Neural crest cell (in vitro differentiated cells): ENCODE measurements at regions not wholly inside any gene's neighbourhood (a gene's known extent, or its start where the extent isn't known, plus 50 kb on each side); places are given as distances from the start of the nearest gene placed in this dataset.
A peak's percentile ranks its signal among the peaks of the same experiment; 100 is the strongest.

Source experiments
- DNase-seq: peaks from one replicate; pipeline ENCODE4 v3.0.0; 2021; ENCODE audit warnings: low read depth, mixed read lengths, low spot score
- H3K27ac Mint-ChIP-seq: one replicate; pipeline ENCODE4 v1.8.0; 2021; ENCODE audit warnings: mild to moderate bottlenecking, mixed read lengths; ENCODE audit not compliant: unreplicated experiment
- H3K27me3 Mint-ChIP-seq: 2 replicates; pipeline ENCODE4 v1.8.0; 2021; ENCODE audit warnings: low read depth, mild to moderate bottlenecking, mixed read lengths
- H3K36me3 Mint-ChIP-seq: 2 replicates; pipeline ENCODE4 v1.8.0; 2021; ENCODE audit warnings: low read depth, mild to moderate bottlenecking, mixed read lengths
- H3K4me1 Mint-ChIP-seq: 2 replicates; pipeline ENCODE4 v1.8.0; 2021; ENCODE audit warnings: mixed read lengths
- H3K4me3 Mint-ChIP-seq: one replicate; pipeline ENCODE4 v1.8.0; 2021; ENCODE audit warnings: mild to moderate bottlenecking, mixed read lengths
- H3K9me3 Mint-ChIP-seq: 2 replicates; pipeline ENCODE4 v1.8.0; 2021; ENCODE audit warnings: mixed read lengths
- TF ChIP-seq, protein P1 (sequence below): fragments of 200-600 bp; sonication (generic); conservative IDR thresholded peaks from 2 replicates; pipeline ENCODE4 v1.5.0; 2021; ENCODE audit warnings: antibody characterized with exemption, mild to moderate bottlenecking

GRCh38 chr12:32039347-32039746 lies 67.3 kb upstream of the BICD1 start:
- Mint-ChIP-seq H3K27ac (no peak overlapping the region), H3K9me3 (peaks cover 8% of the 10 kb centered on the region), H3K4me1 (peaks cover 9% of the 10 kb centered on the region), H3K27me3 (peaks cover 14% of the 10 kb centered on the region), H3K36me3 (peaks cover 5% of the 10 kb centered on the region), H3K4me3 (no peak overlapping the region)
- peak; percentile 17 for DNase-seq
- TF ChIP-seq, protein P1, sequence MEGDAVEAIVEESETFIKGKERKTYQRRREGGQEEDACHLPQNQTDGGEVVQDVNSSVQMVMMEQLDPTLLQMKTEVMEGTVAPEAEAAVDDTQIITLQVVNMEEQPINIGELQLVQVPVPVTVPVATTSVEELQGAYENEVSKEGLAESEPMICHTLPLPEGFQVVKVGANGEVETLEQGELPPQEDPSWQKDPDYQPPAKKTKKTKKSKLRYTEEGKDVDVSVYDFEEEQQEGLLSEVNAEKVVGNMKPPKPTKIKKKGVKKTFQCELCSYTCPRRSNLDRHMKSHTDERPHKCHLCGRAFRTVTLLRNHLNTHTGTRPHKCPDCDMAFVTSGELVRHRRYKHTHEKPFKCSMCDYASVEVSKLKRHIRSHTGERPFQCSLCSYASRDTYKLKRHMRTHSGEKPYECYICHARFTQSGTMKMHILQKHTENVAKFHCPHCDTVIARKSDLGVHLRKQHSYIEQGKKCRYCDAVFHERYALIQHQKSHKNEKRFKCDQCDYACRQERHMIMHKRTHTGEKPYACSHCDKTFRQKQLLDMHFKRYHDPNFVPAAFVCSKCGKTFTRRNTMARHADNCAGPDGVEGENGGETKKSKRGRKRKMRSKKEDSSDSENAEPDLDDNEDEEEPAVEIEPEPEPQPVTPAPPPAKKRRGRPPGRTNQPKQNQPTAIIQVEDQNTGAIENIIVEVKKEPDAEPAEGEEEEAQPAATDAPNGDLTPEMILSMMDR = no peak

DNA sequence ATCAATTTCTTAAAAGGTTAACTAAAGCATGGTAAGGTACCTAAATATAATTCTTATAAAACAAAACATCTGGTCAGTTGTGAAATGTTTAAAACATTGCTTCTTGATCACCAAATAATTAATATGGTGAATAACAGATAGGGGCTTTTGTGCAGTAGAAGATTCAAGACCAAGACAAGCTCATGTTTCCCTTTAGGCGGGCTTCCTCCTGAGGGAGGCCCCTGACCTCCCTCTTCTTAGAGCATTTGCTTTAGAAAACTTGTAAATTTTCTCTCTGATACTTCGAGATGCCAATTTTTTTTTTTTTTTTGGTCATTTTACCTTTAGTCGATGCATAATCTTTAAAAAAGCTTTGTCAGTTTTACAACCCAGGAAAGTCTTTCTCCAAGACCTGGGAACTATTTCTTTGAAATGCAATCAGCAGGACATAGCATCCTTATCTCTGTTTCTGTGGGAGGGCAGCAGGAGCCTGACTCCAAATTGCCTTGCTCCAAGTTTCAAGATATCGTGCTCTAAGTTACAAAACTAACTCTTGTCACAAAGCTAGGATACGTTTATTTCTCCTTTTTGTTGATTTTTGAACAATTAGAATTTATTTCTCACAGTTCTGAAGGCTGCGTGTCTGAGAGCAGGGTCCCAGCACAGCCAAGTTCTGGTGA lies 66.6 kb upstream of the BICD1 start:
- no peak overlapping the region for H3K27ac Mint-ChIP-seq
- no peak for DNase-seq
- H3K4me3 Mint-ChIP-seq = no peak overlapping the region
- H3K27me3 Mint-ChIP-seq = peaks cover 14% of the 10 kb centered on the region
- H3K36me3 Mint-ChIP-seq = peaks cover 5% of the 10 kb centered on the region
- TF ChIP-seq, protein P1 = no peak
- peaks cover 9% of the 10 kb centered on the region for H3K4me1 Mint-ChIP-seq
- H3K9me3 Mint-ChIP-seq = peaks cover 10% of the 10 kb centered on the region

GRCh38 chr12:32043928-32044549 lies 62.6 kb upstream of the BICD1 start:
- H3K4me3 Mint-ChIP-seq = no peak overlapping the region
- H3K27me3 Mint-ChIP-seq = peaks cover 10% of the 10 kb centered on the region
- peaks cover 21% of the 10 kb centered on the region for H3K4me1 Mint-ChIP-seq
- H3K9me3 Mint-ChIP-seq = peaks cover 13% of the 10 kb centered on the region
- H3K27ac Mint-ChIP-seq = peak overlapping the region; percentile 40
- TF ChIP-seq, protein P1 = no peak
- H3K36me3 Mint-ChIP-seq = peaks cover 5% of the 10 kb centered on the region
- no peak for DNase-seq

DNA sequence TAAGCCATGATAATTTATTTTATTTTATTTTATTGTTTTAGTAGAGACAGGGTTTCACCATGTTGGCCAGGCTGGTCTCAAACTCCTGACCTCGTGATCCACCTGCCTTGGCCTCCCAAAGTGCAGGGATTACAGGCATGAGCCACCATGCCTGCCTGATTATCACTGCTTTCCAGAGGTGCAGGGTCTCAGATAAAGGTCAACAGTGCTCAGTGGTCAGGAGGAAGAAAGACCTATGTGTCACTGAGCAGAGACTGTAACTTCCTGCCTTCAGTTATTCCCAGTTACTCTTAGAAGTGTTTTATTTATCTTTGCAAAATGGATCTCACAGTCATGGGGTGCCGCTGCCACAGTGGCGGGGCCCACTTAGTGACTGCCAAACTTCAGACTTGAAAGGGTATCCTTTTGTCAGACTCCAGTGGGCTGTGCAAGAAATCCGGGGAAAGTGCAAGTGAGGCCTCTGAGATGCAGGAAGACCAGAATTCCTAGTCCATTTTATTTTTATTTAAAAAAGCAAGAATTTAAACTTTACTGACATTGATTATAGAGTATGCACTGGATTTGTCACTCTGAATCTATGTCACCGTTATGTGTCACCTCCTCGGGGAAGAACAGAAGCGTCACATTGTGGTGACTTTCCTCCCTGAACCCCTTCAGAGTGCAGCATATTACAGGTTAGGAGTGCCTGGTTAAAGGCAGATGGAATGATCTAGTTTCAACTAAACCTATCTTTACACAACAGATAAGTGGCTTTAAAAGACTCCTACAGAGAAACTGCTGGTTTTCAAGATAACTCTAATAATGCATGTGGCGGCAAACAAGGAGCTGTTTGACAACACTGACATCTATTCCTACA lies 59.1 kb upstream of the BICD1 start:
- no peak for DNase-seq
- peaks cover 13% of the 10 kb centered on the region for H3K9me3 Mint-ChIP-seq
- no peaks in the 10 kb centered on the region for H3K27me3 Mint-ChIP-seq

GRCh38 chr12:32048791-32049190 lies 57.9 kb upstream of the BICD1 start:
- no peaks in the 10 kb centered on the region for H3K27me3 Mint-ChIP-seq
- peaks cover 10% of the 10 kb centered on the region for H3K9me3 Mint-ChIP-seq
- no peak overlapping the region for H3K4me3 Mint-ChIP-seq
- no peak overlapping the region for H3K27ac Mint-ChIP-seq
- H3K4me1 Mint-ChIP-seq = peaks cover 19% of the 10 kb centered on the region
- TF ChIP-seq, protein P1 = no peak
- no peak for DNase-seq
- peaks cover 4% of the 10 kb centered on the region for H3K36me3 Mint-ChIP-seq

More for the DNA sequence above, 59.1 kb upstream of the BICD1 start:
- Mint-ChIP-seq H3K4me1 (peaks cover 19% of the 10 kb centered on the region), H3K36me3 (peaks cover 5% of the 10 kb centered on the region), H3K27ac (peak overlapping the region; percentile 52), H3K4me3 (no peak overlapping the region)
- TF ChIP-seq, protein P1 = no peak
